Stimulated activated CD4-positive, alpha-beta T cell treated with anti-CD3 and anti-CD28 coated beads, TNF-alpha, amount 100 ng/mL, for 4 hours (primary cell): ENCODE measurements at regions not wholly inside any gene's neighbourhood (a gene's known extent, or its start where the extent isn't known, plus 50 kb on each side); places are given as distances from the start of the nearest gene placed in this dataset.

ENCODE experiments used
- DNase-seq, 3 experiments: peaks; one replicate each; pipeline ENCODE4 v3.0.0-alpha.2; 2020; ENCODE audit warnings: low read depth in 3 of 3

DNA sequence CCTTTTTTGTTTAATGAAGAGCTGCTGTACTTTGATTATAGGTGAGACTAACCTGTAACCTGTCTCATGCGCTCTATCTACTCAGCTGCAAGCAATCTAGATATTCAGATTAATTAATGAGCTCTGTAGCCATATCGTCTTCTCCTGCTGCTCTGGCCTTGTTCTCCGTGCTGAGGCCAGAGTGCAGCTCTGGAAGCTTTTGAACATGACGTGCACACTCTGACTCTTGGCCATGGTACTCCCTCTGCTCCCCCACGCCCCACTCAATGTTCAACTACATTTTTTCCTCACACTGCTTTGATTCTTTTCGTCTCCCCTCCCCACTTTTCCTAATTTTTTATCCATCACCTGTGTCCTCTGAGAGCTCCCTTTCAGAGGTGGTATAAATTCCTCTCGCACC is 751.8 kb downstream of the FGF9 start:
- no peak for DNase-seq

DNA sequence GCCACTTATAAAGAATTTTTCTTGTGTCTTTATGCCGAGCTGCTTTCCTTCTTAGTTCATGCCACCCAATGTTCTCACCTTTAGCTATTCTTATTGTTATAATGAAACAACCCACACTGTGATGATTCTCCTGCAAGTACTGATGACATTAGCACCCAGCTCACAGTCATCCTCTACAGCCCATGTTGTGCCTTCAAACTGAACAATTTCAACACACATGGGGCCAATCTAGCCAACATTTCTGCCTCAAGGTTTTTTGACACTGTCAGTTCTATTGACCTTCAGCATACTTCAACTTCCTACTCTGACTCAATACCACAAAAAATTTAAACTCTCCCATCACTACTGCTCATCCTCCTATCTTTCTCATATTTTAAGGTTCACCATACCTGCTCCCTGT is 752.4 kb downstream of the FGF9 start:
- no peak for DNase-seq

DNA sequence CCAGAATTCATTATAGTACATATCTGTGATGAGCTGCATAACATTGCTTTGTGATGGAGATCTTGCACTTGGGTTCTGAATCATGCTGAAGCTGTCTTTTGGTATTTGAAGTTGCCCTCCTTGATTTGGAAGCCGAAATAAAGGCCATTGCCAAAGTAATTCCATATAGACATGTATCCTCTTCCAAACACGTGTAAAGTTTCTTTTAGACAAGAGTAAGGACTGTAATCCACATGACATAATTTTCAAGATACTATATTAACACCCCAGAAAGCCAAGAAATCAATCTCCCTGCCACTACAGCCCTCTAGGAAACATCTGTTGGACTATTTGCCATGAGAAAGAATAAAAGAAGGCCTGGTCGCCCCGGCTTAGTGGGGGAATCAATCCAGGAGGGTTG is 754.2 kb downstream of the FGF9 start:
- DNase-seq: no peak

DNA sequence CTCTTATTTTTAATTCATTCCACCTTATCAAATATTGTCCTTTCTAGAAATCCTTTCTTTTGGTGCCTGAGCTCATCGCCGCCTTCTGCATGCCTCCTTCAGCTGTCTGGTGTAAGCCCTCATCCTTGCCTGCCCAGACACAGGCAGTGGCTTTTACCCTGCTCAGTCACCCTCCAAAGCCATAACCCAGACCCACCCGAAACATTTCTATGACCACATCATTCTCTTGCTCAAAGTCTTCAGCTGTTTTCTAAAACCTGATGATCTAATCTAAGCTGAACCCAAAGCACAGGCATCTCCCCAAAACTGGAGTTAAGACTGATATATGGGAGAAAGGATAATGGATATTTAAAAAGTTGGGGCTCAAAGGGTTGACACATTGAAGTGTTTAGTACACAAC is 753.7 kb upstream of the SGCG start:
- DNase-seq: no peak

DNA sequence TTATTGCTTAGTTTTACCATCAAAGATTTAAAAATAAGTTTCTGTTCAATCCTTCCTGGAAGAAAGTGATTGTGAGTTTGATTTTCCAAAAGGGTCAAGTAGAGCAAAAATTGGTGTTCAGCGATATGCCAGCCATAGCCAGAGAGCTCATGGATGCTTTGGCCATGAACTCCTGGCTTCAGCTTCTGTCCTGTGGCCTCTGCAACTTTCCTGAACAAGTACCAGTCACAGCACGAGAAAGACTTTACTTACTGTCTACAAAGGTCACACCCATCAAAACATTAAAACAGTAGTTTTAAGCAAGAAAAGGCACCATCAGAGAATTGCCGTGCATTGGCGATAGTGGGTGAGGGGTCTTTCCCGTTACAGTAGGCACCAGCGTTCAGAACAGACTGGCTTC is 753.0 kb upstream of the SGCG start:
- no peak for DNase-seq

DNA sequence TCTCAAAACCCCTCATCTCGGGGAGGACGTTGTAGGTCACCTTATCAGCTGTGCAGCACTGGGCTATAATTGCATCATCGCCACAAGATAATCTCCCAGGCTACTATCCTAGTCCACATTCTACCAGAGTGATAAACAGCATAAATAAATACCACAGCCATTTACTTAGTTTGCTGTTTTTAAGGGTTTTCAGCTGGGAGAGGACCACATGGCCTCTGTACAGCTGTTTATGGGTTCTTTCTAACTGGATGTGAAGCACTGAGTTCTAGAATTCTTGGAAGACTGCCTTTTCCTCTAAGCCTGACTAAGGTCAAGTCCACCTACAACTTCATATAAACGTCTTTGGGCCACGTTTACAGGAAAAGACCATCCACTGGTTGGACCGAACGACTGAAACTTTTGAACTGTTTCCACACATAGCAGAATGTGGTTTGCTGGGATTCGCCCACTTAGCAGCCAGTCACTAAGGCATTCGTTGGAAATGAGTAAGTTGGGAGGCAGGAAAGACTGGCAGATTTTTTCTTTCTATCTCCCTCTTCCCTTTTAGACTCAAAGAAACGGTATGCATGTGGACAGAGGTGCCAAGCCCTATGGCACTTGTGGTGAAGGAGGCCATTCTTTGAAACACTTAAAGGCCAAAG is 752.5 kb upstream of the SGCG start:
- DNase-seq: no peak

DNA sequence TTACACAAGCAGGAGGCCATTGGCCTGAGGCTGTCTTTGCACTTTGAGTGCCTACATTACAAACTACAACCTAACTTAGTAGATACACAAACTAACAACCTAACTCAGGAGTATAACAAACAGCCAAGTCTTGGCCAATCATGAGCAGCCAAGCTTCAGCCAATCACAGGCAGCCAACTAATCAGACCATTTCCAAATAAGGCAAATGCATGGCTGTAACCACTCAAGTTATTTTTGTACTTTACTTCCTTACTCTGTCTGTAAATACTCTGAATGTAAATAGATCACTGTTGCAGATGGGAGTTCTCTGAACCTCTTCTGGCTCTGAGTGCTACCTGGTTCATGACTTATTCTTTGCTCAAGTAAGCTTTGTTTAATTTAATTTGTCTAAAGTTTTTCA is 748.1 kb upstream of the SGCG start:
- DNase-seq: no peak

DNA sequence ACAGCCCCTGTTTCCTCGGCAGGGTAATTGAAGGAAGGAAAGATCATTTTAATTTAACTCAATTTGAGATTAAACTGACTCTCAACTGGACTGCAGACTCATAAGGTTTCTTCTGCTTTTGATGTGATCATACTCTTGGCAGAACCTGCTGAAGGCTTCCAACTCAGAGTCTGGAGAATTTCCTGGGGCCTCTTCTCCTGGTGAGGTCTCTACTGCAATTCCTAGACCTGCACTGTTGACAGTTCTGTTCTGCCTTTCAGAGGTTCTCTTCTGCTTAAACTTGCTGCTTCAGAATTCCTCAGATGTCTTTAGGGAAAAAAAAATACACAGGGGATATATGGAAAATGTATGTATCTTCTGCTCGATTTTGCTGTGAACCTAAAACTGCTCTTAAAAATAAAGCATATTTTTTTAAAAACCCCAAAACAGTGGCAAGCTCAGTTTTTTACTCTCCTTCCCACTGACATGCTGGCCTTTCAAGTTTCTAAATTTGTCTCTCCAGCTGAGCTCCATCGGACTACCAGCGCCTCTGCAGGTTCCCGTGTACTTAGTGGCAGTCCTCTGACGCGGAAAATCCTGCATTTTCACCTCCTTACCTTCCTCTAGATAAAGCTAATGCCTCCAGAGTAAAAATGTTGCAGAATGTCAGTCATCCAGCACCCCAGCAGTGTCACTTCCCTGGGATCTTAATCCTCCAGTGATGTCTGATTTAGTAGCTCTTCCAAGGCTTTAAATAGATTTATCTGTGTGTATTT is 733.5 kb upstream of the SGCG start:
- DNase-seq: no peak

DNA sequence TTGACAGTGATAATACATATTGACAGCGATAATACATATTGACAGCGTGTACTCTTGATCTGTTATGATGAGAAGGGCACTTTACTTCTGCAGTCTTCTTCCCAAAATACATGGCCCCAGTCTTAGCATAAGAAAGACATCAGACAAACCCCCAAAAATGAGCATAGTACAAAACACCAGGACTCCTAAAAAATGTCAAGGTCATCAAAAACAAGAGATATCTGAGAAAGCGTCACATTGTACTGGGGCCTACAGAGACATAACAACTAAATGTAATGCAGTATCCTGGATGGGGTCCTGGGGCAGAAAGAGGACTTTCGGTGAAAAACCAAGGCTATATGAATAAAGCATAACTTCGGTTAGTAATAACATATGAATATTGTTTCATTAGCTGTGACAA is 731.5 kb upstream of the SGCG start:
- DNase-seq: no peak

DNA sequence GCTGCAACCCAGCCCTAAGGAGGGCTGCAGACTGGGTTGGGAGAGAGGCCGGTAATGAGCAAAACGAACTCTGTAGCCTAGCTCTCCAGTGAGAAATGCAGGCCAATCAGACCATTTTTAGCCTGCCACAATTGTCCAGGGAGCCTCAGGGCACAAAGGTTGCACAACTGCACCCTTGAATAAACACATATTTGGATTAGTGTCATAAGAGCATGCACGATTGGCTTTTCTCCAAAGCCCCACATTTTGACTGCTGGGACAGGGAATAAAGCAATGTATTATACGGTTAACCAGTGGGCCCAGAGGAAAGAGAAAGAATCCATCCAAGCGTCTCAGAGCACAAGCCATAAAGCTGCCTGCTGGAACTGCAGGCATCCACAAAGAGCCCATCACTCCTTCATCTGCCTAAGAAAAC is 729.4 kb upstream of the SGCG start:
- DNase-seq: no peak

DNA sequence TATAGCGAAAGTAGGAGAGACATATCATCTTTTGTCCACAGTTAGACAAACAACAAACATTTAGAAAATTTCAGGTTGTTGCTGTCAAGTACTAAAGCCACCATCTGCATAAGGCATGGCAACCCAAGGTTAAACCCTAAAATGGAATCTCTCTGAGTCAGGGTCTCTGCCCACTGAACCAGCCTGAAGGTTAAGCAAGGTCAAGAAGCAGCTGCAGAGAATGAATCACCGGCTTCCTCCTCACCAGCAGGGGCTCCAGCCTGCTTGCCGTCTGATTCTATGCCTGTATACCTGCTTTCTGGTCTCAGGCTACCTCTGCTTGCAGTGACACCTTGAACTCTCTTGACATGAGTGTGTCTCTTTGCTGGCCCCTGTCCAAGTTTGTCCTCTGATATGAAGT is 726.2 kb upstream of the SGCG start:
- no peak for DNase-seq

DNA sequence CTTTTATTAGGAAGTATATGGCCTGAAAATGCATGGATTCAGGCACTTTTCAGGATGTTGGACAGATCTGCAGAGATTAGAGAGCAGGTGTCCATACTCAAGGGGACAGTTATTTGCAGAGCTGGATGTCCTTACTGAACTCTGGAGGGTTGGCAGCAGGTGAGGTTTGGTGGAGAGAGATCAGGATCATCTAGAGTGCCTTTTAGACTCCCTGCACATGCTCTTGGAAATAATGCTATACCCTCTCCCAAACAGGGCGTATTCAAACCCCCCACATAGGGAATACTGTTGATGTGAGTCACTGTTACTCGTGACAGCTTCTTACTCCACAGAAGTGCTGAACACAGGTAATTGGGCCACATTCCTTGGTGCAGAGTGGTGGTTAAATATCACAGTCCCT is 725.7 kb upstream of the SGCG start:
- no peak for DNase-seq

DNA sequence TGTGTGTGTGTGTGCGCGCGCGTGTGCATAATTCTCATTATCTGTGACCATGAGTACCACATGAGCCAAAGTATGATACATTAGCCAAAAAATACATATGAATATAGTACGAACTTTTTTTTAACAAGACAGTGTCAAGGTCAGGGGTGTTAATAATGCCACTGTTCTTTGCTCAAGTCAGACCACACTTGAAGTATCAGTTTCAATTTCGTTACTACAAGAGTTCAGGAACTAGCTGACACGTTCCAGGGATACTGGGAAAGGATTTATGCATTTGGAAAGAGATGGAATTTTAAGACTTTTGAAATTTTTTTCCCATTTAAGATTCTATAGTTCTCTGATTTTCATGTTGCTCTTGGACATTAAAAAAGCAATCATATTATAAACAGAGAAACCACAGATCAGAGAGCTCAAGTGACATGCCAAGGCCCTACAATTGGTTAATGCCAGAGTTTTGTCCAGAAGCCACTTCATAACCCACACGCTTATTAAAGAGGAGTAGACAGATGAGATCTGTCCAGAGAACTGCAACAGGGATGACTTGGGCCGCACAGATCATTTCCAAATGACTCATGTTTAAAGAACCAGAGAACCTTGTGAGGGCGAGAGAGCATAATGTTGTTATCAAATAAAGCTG is 718.8 kb upstream of the SGCG start:
- DNase-seq: no peak

DNA sequence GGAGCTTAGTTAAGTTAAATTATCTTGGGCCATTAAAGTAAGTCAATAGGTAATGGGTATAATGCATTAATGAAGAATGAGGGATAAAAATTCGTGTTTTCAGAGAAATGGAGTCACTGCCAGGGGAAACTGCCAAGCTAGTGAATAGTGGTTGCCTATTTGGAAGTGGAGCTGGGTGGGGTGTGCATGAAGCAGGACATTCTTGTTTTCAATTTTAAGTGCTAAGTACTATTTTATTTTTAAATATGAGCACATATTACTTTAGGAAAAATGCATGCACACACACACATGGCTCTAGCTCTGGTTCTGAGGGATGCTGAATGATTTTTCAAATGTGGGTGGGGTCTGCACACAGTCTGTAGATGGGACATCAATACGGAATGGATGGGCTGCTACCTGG is 717.7 kb upstream of the SGCG start:
- DNase-seq: no peak

DNA sequence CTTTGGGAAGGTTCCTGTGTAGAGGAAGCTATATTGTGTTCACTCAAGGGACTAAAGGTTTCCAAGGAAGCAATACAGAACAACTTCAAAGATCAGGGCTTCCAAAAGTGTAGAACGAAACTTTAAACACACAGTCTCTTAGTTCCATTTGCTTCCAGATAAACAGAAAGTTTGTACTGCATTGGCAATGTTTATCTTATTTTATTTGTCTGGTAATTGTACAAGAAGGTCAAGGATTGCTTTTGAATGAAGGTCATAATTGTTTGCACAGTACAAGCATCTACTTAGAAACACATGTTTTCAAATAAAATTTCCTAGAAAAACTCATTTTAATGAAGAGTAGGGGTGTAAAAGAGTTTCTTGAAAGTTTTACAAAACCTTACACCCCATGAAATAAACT is 712.7 kb upstream of the SGCG start:
- no peak for DNase-seq

DNA sequence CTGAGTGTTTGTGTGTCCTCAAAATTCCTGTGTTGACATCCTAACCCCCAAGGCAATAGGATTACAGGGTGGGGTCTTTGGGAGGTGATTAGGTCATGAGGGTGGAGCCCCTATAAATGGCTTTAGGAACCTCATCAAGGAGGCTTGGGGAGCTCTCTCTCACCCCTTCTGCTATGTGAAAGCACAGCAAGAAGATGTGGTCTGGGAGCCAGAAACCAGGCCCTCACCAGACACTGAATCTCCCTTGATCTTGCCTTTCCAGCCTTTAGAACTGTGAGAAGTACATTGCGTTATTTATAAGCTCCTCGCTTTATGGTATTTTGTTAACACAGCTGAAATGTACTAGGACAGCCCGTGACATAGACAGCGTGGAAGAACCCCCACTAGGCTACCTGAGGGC is 712.0 kb upstream of the SGCG start:
- no peak for DNase-seq

DNA sequence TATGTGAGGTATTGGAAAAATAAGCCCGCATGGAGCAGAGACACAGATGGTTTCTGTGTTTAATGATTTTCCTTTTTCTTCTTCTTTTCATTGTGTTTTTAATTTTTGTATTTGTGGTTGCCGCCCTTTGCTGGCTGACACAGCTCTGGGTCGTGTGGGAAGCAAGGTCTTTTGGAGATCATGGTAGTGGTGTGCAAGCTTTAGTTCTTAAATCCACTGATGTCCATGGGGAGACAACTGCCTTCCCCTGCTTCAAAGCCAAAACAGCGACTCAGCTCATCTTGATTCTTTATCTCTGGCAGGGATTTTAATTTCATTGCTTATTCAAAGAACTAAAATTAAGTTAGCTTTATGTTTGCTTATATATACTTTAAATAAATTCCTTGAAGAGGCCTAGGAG is 711.3 kb upstream of the SGCG start:
- DNase-seq: no peak

DNA sequence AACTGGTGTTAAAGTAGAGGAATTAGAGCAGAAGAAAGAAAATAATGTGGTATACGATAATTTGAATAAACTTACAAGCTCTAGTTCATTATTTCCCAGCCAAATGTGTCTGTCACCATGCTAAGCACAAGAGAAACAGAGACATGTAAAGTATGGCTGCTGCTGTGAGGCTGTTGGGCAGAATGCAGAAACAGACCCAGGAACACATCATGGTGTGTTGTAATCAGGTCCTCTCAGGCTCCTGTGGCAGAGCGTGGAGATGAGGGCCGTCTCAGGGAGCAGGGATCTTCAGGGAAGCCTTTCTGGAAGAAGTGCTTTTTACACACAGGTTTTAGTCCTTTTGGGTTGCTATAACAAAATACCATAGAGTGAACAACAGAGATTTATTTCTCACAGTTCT is 710.7 kb upstream of the SGCG start:
- DNase-seq: no peak

DNA sequence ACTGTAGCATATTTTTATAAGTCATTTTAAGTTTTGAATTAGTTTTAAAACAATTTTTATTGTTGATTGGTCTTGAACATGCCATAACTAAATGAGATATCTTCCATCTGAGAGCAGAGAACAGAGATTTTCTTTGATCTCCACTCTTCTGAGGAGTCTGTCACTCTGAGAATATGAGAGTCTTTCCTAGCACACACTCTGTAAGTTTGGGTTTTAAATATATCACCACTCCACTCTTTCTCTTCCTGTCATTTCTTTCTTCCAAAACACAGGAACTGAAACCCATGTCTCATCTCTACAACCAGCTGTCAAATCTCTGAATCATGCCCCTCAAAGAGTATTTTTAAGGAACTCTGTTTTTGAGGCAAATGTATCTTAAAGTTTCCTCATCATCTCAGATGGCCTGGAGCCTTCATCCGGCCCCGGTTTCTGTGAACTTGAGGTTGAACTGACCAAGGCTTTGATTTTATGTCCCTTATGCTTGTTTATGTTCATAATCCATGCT is 698.2 kb upstream of the SGCG start:
- no peak for DNase-seq

DNA sequence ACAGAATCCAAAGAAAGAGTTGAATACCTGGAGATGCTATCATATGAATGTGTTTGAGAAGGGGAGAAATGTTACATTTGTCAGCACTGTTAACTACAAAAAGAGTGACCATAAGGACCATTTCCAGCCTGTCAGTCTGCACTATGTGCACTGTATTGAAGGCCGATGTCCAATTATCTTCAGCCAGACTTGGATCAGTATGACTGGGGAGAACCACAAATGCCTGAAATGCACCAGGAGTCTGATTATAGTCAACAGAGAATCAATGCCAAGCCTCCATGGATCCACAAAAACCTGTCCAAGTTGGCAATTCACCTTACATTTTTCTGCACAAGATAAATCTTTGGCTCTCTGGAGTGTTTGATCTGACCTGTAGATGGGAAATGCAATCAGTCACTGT is 697.5 kb upstream of the SGCG start:
- DNase-seq: no peak

DNA sequence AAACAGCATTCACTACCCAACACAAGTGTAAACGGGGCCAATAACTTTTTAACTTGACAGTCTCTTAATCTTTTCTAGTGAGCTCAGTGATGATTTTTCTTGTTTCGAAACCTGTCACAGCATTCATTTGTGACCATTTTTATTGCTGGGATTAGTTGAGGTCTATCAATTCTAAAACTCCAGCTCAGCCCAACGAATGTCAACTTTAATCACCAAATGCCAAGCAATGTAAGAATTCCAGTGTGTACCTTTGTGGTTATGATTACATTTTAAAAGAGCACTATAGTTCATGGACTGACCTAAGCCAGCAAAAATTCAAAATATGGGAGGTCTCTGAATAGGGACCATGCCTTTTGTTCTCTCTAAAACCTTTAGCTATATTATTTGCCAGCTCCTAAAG is 694.3 kb upstream of the SGCG start:
- no peak for DNase-seq

DNA sequence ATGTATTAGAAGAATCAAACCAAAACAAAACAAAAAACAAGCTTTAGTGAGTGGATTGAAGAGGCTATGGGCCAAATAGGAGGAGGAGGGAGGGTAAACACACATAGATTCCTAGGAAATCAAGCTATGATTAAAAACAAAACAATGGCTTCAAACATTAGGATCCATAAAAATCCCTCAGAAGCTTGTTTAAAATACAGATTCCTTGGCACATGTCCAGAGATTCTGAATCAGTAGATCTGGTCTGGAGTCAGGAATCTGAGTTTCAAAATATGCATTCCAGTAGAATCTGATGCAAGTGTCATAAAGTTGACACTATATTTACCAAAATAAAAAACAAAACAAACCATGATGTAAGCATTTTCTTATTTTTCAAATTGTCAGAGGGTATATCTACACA is 692.8 kb upstream of the SGCG start:
- no peak for DNase-seq

DNA sequence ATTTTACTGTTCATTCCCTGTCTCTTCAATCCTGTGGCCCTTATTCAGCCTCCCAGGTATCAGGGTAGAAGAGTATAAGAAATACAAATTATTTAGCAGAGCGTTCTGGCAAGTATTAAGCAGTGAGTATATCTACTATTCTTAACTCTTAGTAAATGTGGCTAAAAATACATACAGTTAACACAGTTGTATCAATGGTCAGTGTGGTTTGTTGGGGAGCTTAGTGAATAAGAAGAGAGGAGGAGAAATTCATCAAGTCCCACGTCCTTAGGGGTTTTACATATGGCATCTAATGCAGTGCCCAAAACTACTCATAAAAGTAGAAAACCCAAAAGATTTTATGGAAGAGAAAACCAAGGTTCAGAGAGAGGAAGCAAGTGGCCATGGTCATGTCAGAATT is 691.0 kb upstream of the SGCG start:
- no peak for DNase-seq
